ENCODE measurements at regions not wholly inside any gene's neighbourhood (a gene's known extent, or its start where the extent isn't known, plus 50 kb on each side); places are given as distances from the start of the nearest gene placed in this dataset.
"Not testable (repeated sequence)": the region's sequence is repeated elsewhere in the genome, so short reads cannot be mapped to it uniquely, and the experiment has no call there.

DNA sequence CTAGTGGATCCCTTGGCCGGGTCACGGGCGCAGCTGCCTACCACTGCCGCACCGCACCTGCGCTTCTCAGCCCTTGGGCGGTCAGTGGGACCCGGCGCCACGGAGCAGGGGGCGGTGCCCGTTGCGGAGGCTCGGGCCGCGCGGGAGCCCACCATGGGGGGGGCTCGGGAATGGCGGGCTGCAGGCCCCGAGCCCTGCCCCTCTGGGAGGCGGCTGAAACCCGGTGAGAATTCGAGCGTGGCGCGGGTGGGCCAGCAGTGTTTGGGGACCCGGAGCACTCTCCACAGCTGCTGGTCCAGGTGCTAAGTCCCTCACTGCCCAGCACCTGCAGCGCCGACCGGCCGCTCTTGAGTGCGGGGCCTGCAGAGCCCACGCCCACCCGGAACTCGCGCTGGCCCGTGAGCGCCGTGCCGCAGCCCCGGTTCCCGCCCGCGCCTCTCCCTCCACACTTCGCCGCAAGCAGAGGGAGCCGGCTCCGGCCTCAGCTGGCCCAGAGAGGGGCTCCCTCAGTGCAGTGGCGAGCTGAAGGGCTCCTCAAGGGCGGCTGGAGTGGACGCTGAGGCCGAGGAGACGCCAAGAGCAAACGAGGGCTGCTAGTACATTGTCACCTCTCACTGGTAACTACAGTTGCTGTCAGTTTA lies 120.5 kb upstream of the TMEM170B start (continued):
- no peak for TF ChIP-seq ATF2 (CRISPR knock-in tag; IDR thresholded peaks at IDR 0.05; ENCODE audit: borderline replicate concordance, low read depth)
- no peak for TF ChIP-seq MXD4 (CRISPR knock-in tag; IDR thresholded peaks at IDR 0.05; ENCODE audit: borderline replicate concordance)

GRCh38 chr6:11416099-11416935 lies 121.2 kb upstream of the TMEM170B start:
- peak; percentile 60 for TF ChIP-seq NFYB (CRISPR knock-in tag; conservative IDR thresholded peaks at IDR 0.05; ENCODE audit: low read depth)
- CTCF ChIA-PET, result interaction anchor here (0.6 to 0.7 kb wide), 2 partner anchors 80 to 447 kb away, joined by 3 to 4 read pairs; no protein-coding TSS in a partner anchor

DNA sequence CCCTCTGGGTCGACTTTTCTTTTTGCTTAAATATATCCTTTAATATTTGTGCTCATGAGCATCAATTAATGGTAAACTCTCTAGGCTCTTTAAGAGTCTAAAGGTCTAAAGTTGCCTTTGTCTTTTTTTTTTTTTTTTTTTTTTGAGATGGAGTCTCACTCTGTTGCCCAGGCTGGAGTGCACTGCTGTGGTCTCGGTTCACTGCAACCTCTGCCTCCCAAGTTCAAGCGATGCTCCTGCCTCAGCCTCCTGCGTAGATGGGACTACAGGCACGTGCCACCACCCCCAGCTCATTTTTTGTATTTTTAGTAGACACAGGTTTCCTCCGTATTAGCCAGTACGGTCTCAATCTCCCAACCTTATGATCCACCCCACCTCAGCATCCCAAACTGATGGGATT lies 122.0 kb upstream of the TMEM170B start:
- Mint-ChIP-seq H3K9me3 (peaks cover 18% of the 10 kb centered on the region), H3K27me3 (ENCODE audit: low read depth) (no peaks in the 10 kb centered on the region), H3K36me3 (peaks cover 16% of the 10 kb centered on the region), H3K4me3 (no peak overlapping the region), H3K4me1 (peaks cover 7% of the 10 kb centered on the region), H3K27ac (no peak overlapping the region)
- POLR2A ChIA-PET, result interaction anchor here (0.7 kb wide), 1 partner anchor 17 kb away, joined by 3 read pairs; no protein-coding TSS in a partner anchor
- TF ChIP-seq, protein P1, sequence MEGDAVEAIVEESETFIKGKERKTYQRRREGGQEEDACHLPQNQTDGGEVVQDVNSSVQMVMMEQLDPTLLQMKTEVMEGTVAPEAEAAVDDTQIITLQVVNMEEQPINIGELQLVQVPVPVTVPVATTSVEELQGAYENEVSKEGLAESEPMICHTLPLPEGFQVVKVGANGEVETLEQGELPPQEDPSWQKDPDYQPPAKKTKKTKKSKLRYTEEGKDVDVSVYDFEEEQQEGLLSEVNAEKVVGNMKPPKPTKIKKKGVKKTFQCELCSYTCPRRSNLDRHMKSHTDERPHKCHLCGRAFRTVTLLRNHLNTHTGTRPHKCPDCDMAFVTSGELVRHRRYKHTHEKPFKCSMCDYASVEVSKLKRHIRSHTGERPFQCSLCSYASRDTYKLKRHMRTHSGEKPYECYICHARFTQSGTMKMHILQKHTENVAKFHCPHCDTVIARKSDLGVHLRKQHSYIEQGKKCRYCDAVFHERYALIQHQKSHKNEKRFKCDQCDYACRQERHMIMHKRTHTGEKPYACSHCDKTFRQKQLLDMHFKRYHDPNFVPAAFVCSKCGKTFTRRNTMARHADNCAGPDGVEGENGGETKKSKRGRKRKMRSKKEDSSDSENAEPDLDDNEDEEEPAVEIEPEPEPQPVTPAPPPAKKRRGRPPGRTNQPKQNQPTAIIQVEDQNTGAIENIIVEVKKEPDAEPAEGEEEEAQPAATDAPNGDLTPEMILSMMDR (IDR thresholded peaks at IDR 0.05), result no peak
- no peak for TF ChIP-seq FOXJ3 (CRISPR knock-in tag; IDR thresholded peaks at IDR 0.05; ENCODE audit: borderline replicate concordance)
- TF ChIP-seq E2F5 (CRISPR knock-in tag; IDR thresholded peaks at IDR 0.05), result no peak
- TF ChIP-seq NFYB (CRISPR knock-in tag; conservative IDR thresholded peaks at IDR 0.05; ENCODE audit: low read depth), result no peak
- TF ChIP-seq CREB1 (CRISPR knock-in tag; IDR thresholded peaks at IDR 0.05), result no peak
- TF ChIP-seq, protein P2, sequence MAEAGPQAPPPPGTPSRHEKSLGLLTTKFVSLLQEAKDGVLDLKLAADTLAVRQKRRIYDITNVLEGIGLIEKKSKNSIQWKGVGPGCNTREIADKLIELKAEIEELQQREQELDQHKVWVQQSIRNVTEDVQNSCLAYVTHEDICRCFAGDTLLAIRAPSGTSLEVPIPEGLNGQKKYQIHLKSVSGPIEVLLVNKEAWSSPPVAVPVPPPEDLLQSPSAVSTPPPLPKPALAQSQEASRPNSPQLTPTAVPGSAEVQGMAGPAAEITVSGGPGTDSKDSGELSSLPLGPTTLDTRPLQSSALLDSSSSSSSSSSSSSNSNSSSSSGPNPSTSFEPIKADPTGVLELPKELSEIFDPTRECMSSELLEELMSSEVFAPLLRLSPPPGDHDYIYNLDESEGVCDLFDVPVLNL (CRISPR knock-in tag; IDR thresholded peaks at IDR 0.05; ENCODE audit: borderline replicate concordance, low read depth), result no peak
- TF ChIP-seq, protein P3, sequence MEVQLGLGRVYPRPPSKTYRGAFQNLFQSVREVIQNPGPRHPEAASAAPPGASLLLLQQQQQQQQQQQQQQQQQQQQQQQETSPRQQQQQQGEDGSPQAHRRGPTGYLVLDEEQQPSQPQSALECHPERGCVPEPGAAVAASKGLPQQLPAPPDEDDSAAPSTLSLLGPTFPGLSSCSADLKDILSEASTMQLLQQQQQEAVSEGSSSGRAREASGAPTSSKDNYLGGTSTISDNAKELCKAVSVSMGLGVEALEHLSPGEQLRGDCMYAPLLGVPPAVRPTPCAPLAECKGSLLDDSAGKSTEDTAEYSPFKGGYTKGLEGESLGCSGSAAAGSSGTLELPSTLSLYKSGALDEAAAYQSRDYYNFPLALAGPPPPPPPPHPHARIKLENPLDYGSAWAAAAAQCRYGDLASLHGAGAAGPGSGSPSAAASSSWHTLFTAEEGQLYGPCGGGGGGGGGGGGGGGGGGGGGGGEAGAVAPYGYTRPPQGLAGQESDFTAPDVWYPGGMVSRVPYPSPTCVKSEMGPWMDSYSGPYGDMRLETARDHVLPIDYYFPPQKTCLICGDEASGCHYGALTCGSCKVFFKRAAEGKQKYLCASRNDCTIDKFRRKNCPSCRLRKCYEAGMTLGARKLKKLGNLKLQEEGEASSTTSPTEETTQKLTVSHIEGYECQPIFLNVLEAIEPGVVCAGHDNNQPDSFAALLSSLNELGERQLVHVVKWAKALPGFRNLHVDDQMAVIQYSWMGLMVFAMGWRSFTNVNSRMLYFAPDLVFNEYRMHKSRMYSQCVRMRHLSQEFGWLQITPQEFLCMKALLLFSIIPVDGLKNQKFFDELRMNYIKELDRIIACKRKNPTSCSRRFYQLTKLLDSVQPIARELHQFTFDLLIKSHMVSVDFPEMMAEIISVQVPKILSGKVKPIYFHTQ (CRISPR knock-in tag; IDR thresholded peaks at IDR 0.05), result no peak
- TF ChIP-seq, protein P4, sequence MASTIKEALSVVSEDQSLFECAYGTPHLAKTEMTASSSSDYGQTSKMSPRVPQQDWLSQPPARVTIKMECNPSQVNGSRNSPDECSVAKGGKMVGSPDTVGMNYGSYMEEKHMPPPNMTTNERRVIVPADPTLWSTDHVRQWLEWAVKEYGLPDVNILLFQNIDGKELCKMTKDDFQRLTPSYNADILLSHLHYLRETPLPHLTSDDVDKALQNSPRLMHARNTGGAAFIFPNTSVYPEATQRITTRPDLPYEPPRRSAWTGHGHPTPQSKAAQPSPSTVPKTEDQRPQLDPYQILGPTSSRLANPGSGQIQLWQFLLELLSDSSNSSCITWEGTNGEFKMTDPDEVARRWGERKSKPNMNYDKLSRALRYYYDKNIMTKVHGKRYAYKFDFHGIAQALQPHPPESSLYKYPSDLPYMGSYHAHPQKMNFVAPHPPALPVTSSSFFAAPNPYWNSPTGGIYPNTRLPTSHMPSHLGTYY (CRISPR knock-in tag; IDR thresholded peaks at IDR 0.05), result no peak
- CTCF ChIA-PET, result no interaction called here
- no peak for DNase-seq (ENCODE audit: low spot score)
- ATAC-seq, result no peak

More at GRCh38 chr6:11416099-11416935, 121.2 kb upstream of the TMEM170B start:
- DNase-seq (ENCODE audit: low spot score); H3K27me3 Mint-ChIP-seq (ENCODE audit: low read depth); H3K27ac Mint-ChIP-seq; H3K4me3 Mint-ChIP-seq; ATAC-seq; H3K4me1 Mint-ChIP-seq: not testable (repeated sequence)
- H3K9me3 Mint-ChIP-seq, result peaks cover 18% of the 10 kb centered on the region
- POLR2A ChIA-PET, result interaction anchor here (0.7 kb wide), 1 partner anchor 17 kb away, joined by 3 read pairs; no protein-coding TSS in a partner anchor
- peaks cover 16% of the 10 kb centered on the region for H3K36me3 Mint-ChIP-seq

Data from WTC11 (cell line).